ENCODE measurements at regions not wholly inside any gene's neighbourhood (a gene's known extent, or its start where the extent isn't known, plus 50 kb on each side); places are given as distances from the start of the nearest gene placed in this dataset.
A peak's percentile ranks its signal among the peaks of the same experiment; 100 is the strongest.

- no peaks in the 10 kb centered on the region for H3K4me1 ChIP-seq (ENCODE audit: control insufficient read depth, insufficient read depth, low read depth, low read length)
- H3K36me3 ChIP-seq (ENCODE audit: control insufficient read depth in 1 of 2, insufficient read depth in 2 of 2, low read depth in 1 of 2, low read length in 2 of 2) = no peaks in the 10 kb centered on the region
- no peak overlapping the region for H3K14ac ChIP-seq (ENCODE audit: low read length in 2 of 2)
- 67% methylated on average over 6 of the region's 6 CpGs for WGBS
- H2AFZ ChIP-seq (ENCODE audit: low read depth, low read length) = no peak overlapping the region
- DNase-seq = no peak
- no peak overlapping the region for H4K91ac ChIP-seq (ENCODE audit: low read length)
- H3K4me2 ChIP-seq (ENCODE audit: low read length, poor library complexity, severe bottlenecking) = no peak overlapping the region
- no peak overlapping the region for H2BK5ac ChIP-seq (ENCODE audit: low read depth, low read length, poor library complexity, severe bottlenecking)
- H3K9me3 ChIP-seq (ENCODE audit: control insufficient read depth, low read length) = no peaks in the 10 kb centered on the region
- no peak overlapping the region for H3K23ac ChIP-seq (ENCODE audit: low read length in 2 of 2)
- no peak overlapping the region for H2AK5ac ChIP-seq (ENCODE audit: low read length, severe bottlenecking)
- no peak overlapping the region for H3K27ac ChIP-seq (ENCODE audit: low read length, poor library complexity, severe bottlenecking)
- H3K18ac ChIP-seq (ENCODE audit: low read depth in 1 of 2, low read length in 2 of 2) = no peak overlapping the region
- no peaks in the 10 kb centered on the region for H3K27me3 ChIP-seq (ENCODE audit: control insufficient read depth in 1 of 2, insufficient read depth in 1 of 2, low read length in 2 of 2)
- no peak overlapping the region for H2BK12ac ChIP-seq (ENCODE audit: low read length in 2 of 2)
- no peak overlapping the region for H3K4ac ChIP-seq (ENCODE audit: low read depth in 1 of 2, low read length in 2 of 2)
- H3K79me1 ChIP-seq (replicated peaks; ENCODE audit: low read length, poor library complexity, severe bottlenecking) = no peaks in the 10 kb centered on the region
- peak overlapping the region; percentile 89 for H2BK15ac ChIP-seq (ENCODE audit: low read depth, poor library complexity, severe bottlenecking)
- H3K9ac ChIP-seq (ENCODE audit: low read length) = no peak overlapping the region
- H4K8ac ChIP-seq (ENCODE audit: low read length) = no peak overlapping the region
- H2BK120ac ChIP-seq (ENCODE audit: low read depth, low read length) = no peak overlapping the region
- H3K4me3 ChIP-seq (ENCODE audit: insufficient read depth in 1 of 2, low read depth in 1 of 2, low read length in 2 of 2) = no peak overlapping the region
Measured at GRCh38 chr2:144650907-144651306, 131.0 kb upstream of the ZEB2 start.

GRCh38 chr2:144648837-144649465 lies 129.0 kb upstream of the ZEB2 start:
- Histone ChIP-seq H3K23ac (ENCODE audit: low read length in 2 of 2) (no peak overlapping the region), H3K9me3 (ENCODE audit: control insufficient read depth, low read length) (no peaks in the 10 kb centered on the region), H3K27me3 (ENCODE audit: control insufficient read depth in 1 of 2, insufficient read depth in 1 of 2, low read length in 2 of 2) (no peaks in the 10 kb centered on the region), H3K27ac (ENCODE audit: low read length, poor library complexity, severe bottlenecking) (no peak overlapping the region), H3K18ac (ENCODE audit: low read depth in 1 of 2, low read length in 2 of 2) (no peak overlapping the region), H3K4me2 (ENCODE audit: low read length, poor library complexity, severe bottlenecking) (no peak overlapping the region), H3K79me1 (replicated peaks; ENCODE audit: low read length, poor library complexity, severe bottlenecking) (no peaks in the 10 kb centered on the region), H2BK5ac (ENCODE audit: low read depth, low read length, poor library complexity, severe bottlenecking) (no peak overlapping the region), H3K4me3 (ENCODE audit: insufficient read depth in 1 of 2, low read depth in 1 of 2, low read length in 2 of 2) (no peak overlapping the region), H4K8ac (ENCODE audit: low read length) (no peak overlapping the region), H3K4ac (ENCODE audit: low read depth in 1 of 2, low read length in 2 of 2) (no peak overlapping the region), H3K4me1 (ENCODE audit: control insufficient read depth, insufficient read depth, low read depth, low read length) (no peaks in the 10 kb centered on the region), H3K14ac (ENCODE audit: low read length in 2 of 2) (no peak overlapping the region), H2AK5ac (ENCODE audit: low read length, severe bottlenecking) (no peak overlapping the region), H3K9ac (ENCODE audit: low read length) (no peak overlapping the region), H2BK15ac (ENCODE audit: low read depth, poor library complexity, severe bottlenecking) (no peak overlapping the region), H2BK120ac (ENCODE audit: low read depth, low read length) (no peak overlapping the region), H3K36me3 (ENCODE audit: control insufficient read depth in 1 of 2, insufficient read depth in 2 of 2, low read depth in 1 of 2, low read length in 2 of 2) (no peaks in the 10 kb centered on the region), H2AFZ (ENCODE audit: low read depth, low read length) (no peak overlapping the region), H2BK12ac (ENCODE audit: low read length in 2 of 2) (no peak overlapping the region), H4K91ac (ENCODE audit: low read length) (no peak overlapping the region)
- 88% methylated on average over 6 of the region's 13 CpGs for whole genome bisulfite sequencing
- no peak for DNase-seq

- H3K14ac ChIP-seq (ENCODE audit: low read length in 2 of 2) = no peak overlapping the region
- H2AK5ac ChIP-seq (ENCODE audit: low read length, severe bottlenecking) = no peak overlapping the region
- WGBS = 88% methylated on average over 3 of the region's 3 CpGs
Measured at GRCh38 chr2:144645083-144645778, 125.3 kb upstream of the ZEB2 start.

GRCh38 chr2:144644549-144644948 lies 124.6 kb upstream of the ZEB2 start:
- no peak overlapping the region for H3K9ac ChIP-seq (ENCODE audit: low read length)
- no peak overlapping the region for H2BK5ac ChIP-seq (ENCODE audit: low read depth, low read length, poor library complexity, severe bottlenecking)
- H3K36me3 ChIP-seq (ENCODE audit: control insufficient read depth in 1 of 2, insufficient read depth in 2 of 2, low read depth in 1 of 2, low read length in 2 of 2) = no peaks in the 10 kb centered on the region
- H3K23ac ChIP-seq (ENCODE audit: low read length in 2 of 2) = no peak overlapping the region
- no peak overlapping the region for H3K27ac ChIP-seq (ENCODE audit: low read length, poor library complexity, severe bottlenecking)
- no peaks in the 10 kb centered on the region for H3K4me1 ChIP-seq (ENCODE audit: control insufficient read depth, insufficient read depth, low read depth, low read length)
- no peak overlapping the region for H3K4ac ChIP-seq (ENCODE audit: low read depth in 1 of 2, low read length in 2 of 2)
- no peak overlapping the region for H3K4me3 ChIP-seq (ENCODE audit: insufficient read depth in 1 of 2, low read depth in 1 of 2, low read length in 2 of 2)
- H3K4me2 ChIP-seq (ENCODE audit: low read length, poor library complexity, severe bottlenecking) = no peak overlapping the region
- no peak overlapping the region for H2AFZ ChIP-seq (ENCODE audit: low read depth, low read length)
- no peak overlapping the region for H2BK15ac ChIP-seq (ENCODE audit: low read depth, poor library complexity, severe bottlenecking)
- no peak overlapping the region for H4K91ac ChIP-seq (ENCODE audit: low read length)
- 82% methylated on average over 3 of the region's 3 CpGs for WGBS
- no peak overlapping the region for H3K14ac ChIP-seq (ENCODE audit: low read length in 2 of 2)
- H2BK12ac ChIP-seq (ENCODE audit: low read length in 2 of 2) = no peak overlapping the region
- no peaks in the 10 kb centered on the region for H3K79me1 ChIP-seq (replicated peaks; ENCODE audit: low read length, poor library complexity, severe bottlenecking)
- H4K8ac ChIP-seq (ENCODE audit: low read length) = no peak overlapping the region
- H3K27me3 ChIP-seq (ENCODE audit: control insufficient read depth in 1 of 2, insufficient read depth in 1 of 2, low read length in 2 of 2) = no peaks in the 10 kb centered on the region
- H2BK120ac ChIP-seq (ENCODE audit: low read depth, low read length) = no peak overlapping the region
- H3K18ac ChIP-seq (ENCODE audit: low read depth in 1 of 2, low read length in 2 of 2) = no peak overlapping the region
- no peaks in the 10 kb centered on the region for H3K9me3 ChIP-seq (ENCODE audit: control insufficient read depth, low read length)
- H2AK5ac ChIP-seq (ENCODE audit: low read length, severe bottlenecking) = no peak overlapping the region
- DNase-seq = no peak

More at GRCh38 chr2:144645083-144645778, 125.3 kb upstream of the ZEB2 start:
- no peak overlapping the region for H4K91ac ChIP-seq (ENCODE audit: low read length)
- H3K9ac ChIP-seq (ENCODE audit: low read length) = no peak overlapping the region
- no peak overlapping the region for H2BK5ac ChIP-seq (ENCODE audit: low read depth, low read length, poor library complexity, severe bottlenecking)
- no peaks in the 10 kb centered on the region for H3K79me1 ChIP-seq (replicated peaks; ENCODE audit: low read length, poor library complexity, severe bottlenecking)
- H2BK120ac ChIP-seq (ENCODE audit: low read depth, low read length) = no peak overlapping the region
- no peaks in the 10 kb centered on the region for H3K9me3 ChIP-seq (ENCODE audit: control insufficient read depth, low read length)
- no peaks in the 10 kb centered on the region for H3K27me3 ChIP-seq (ENCODE audit: control insufficient read depth in 1 of 2, insufficient read depth in 1 of 2, low read length in 2 of 2)
- H3K4ac ChIP-seq (ENCODE audit: low read depth in 1 of 2, low read length in 2 of 2) = no peak overlapping the region
- no peaks in the 10 kb centered on the region for H3K36me3 ChIP-seq (ENCODE audit: control insufficient read depth in 1 of 2, insufficient read depth in 2 of 2, low read depth in 1 of 2, low read length in 2 of 2)
- H2BK12ac ChIP-seq (ENCODE audit: low read length in 2 of 2) = no peak overlapping the region
- no peak overlapping the region for H3K27ac ChIP-seq (ENCODE audit: low read length, poor library complexity, severe bottlenecking)
- H3K4me3 ChIP-seq (ENCODE audit: insufficient read depth in 1 of 2, low read depth in 1 of 2, low read length in 2 of 2) = no peak overlapping the region
- H3K4me1 ChIP-seq (ENCODE audit: control insufficient read depth, insufficient read depth, low read depth, low read length) = no peaks in the 10 kb centered on the region
- peak; percentile 28 for DNase-seq
- H4K8ac ChIP-seq (ENCODE audit: low read length) = no peak overlapping the region
- peak overlapping the region in 1 of 2 experiments; percentile 29 for H3K18ac ChIP-seq (ENCODE audit: low read depth in 1 of 2, low read length in 2 of 2)
- H3K4me2 ChIP-seq (ENCODE audit: low read length, poor library complexity, severe bottlenecking) = no peak overlapping the region
- no peak overlapping the region for H2BK15ac ChIP-seq (ENCODE audit: low read depth, poor library complexity, severe bottlenecking)
- H2AFZ ChIP-seq (ENCODE audit: low read depth, low read length) = no peak overlapping the region
- no peak overlapping the region for H3K23ac ChIP-seq (ENCODE audit: low read length in 2 of 2)
